SH-SY5Y (cell line): ENCODE measurements at regions not wholly inside any gene's neighbourhood (a gene's known extent, or its start where the extent isn't known, plus 50 kb on each side); places are given as distances from the start of the nearest gene placed in this dataset.

Experiments used
- GATA2 ChIP-seq: IDR thresholded peaks from 2 replicates; pipeline ENCODE4 v1.6.1; 2011; ENCODE audit warnings: mild to moderate bottlenecking, low read depth, low read length
- GATA3 ChIP-seq: IDR thresholded peaks from 2 replicates; pipeline ENCODE4 v1.6.1; 2011; ENCODE audit warnings: low read depth, mild to moderate bottlenecking, low read length, moderate library complexity

- no peak for TF ChIP-seq GATA3
- no peak for TF ChIP-seq GATA2
Observed at GRCh38 chr13:72160977-72161376, 294.0 kb upstream of the DACH1 start.
